ENCODE measurements at regions not wholly inside any gene's neighbourhood (a gene's known extent, or its start where the extent isn't known, plus 50 kb on each side); places are given as distances from the start of the nearest gene placed in this dataset.

GRCh38 chr4:146098397-146098796 is 77.1 kb upstream of the LSM6 start:
- Histone ChIP-seq H4K20me1 (ENCODE audit: insufficient read depth, low read depth, low read length) (no peaks in the 10 kb centered on the region), H3K9ac (ENCODE audit: low read length) (no peak overlapping the region), H3K4me3 (ENCODE audit: low read length) (no peak overlapping the region), H3K9me2 (replicated peaks; ENCODE audit: insufficient read depth, low read length) (no peaks in the 10 kb centered on the region), H3K4me1 (ENCODE audit: low read length) (peaks cover 41% of the 10 kb centered on the region), H3K27ac (ENCODE audit: low read length) (no peak overlapping the region), H3K36me3 (ENCODE audit: insufficient read depth, low read length) (no peaks in the 10 kb centered on the region), H3K27me3 (ENCODE audit: low read length) (no peaks in the 10 kb centered on the region), H3K4me2 (ENCODE audit: low read depth, low read length, poor library complexity, severe bottlenecking) (no peak overlapping the region), H2AFZ (ENCODE audit: low read length) (no peak overlapping the region), H3K9me3 (ENCODE audit: low read length) (no peaks in the 10 kb centered on the region), H3K79me2 (ENCODE audit: low read length) (no peaks in the 10 kb centered on the region)
- DNase-seq, result no peak

GRCh38 chr4:146096371-146096770 is 79.1 kb upstream of the LSM6 start:
- peaks cover 46% of the 10 kb centered on the region for H3K4me1 ChIP-seq (ENCODE audit: low read length)

GRCh38 chr4:146095860-146096259 is 79.7 kb upstream of the LSM6 start:
- H3K4me2 ChIP-seq (ENCODE audit: low read depth, low read length, poor library complexity, severe bottlenecking), result peak overlapping the region; percentile 55
- H3K4me3 ChIP-seq (ENCODE audit: low read length), result no peak overlapping the region
- no peaks in the 10 kb centered on the region for H3K36me3 ChIP-seq (ENCODE audit: insufficient read depth, low read length)
- H3K9ac ChIP-seq (ENCODE audit: low read length), result no peak overlapping the region
- H3K27me3 ChIP-seq (ENCODE audit: low read length), result no peaks in the 10 kb centered on the region
- peak overlapping the region; percentile 7; the same call in 1 of the 2 replicates for H3K27ac ChIP-seq (ENCODE audit: low read length)
- peak overlapping the region; percentile 81; the same call in 1 of the 2 replicates for H2AFZ ChIP-seq (ENCODE audit: low read length)
- DNase-seq, result no peak
- no peaks in the 10 kb centered on the region for H3K79me2 ChIP-seq (ENCODE audit: low read length)
- no peaks in the 10 kb centered on the region for H3K9me2 ChIP-seq (replicated peaks; ENCODE audit: insufficient read depth, low read length)
- H4K20me1 ChIP-seq (ENCODE audit: insufficient read depth, low read depth, low read length), result no peaks in the 10 kb centered on the region
- H3K9me3 ChIP-seq (ENCODE audit: low read length), result no peaks in the 10 kb centered on the region
- H3K4me1 ChIP-seq (ENCODE audit: low read length), result peaks cover 46% of the 10 kb centered on the region

More at GRCh38 chr4:146096371-146096770, 79.1 kb upstream of the LSM6 start:
- H3K9me2 ChIP-seq (replicated peaks; ENCODE audit: insufficient read depth, low read length), result no peaks in the 10 kb centered on the region
- DNase-seq, result no peak
- H3K79me2 ChIP-seq (ENCODE audit: low read length), result no peaks in the 10 kb centered on the region
- no peak overlapping the region for H3K4me3 ChIP-seq (ENCODE audit: low read length)
- H2AFZ ChIP-seq (ENCODE audit: low read length), result no peak overlapping the region
- H3K27ac ChIP-seq (ENCODE audit: low read length), result no peak overlapping the region
- no peak overlapping the region for H3K4me2 ChIP-seq (ENCODE audit: low read depth, low read length, poor library complexity, severe bottlenecking)
- no peaks in the 10 kb centered on the region for H3K27me3 ChIP-seq (ENCODE audit: low read length)
- no peaks in the 10 kb centered on the region for H3K9me3 ChIP-seq (ENCODE audit: low read length)
- no peaks in the 10 kb centered on the region for H3K36me3 ChIP-seq (ENCODE audit: insufficient read depth, low read length)
- no peaks in the 10 kb centered on the region for H4K20me1 ChIP-seq (ENCODE audit: insufficient read depth, low read depth, low read length)
- no peak overlapping the region for H3K9ac ChIP-seq (ENCODE audit: low read length)

- Histone ChIP-seq H3K9ac (ENCODE audit: low read length) (no peak overlapping the region), H4K20me1 (ENCODE audit: insufficient read depth, low read depth, low read length) (no peaks in the 10 kb centered on the region), H3K36me3 (ENCODE audit: insufficient read depth, low read length) (no peaks in the 10 kb centered on the region), H3K4me3 (ENCODE audit: low read length) (peak overlapping the region; percentile 15; the same call in 1 of the 2 replicates), H3K9me2 (replicated peaks; ENCODE audit: insufficient read depth, low read length) (no peaks in the 10 kb centered on the region), H3K9me3 (ENCODE audit: low read length) (no peaks in the 10 kb centered on the region), H3K4me2 (ENCODE audit: low read depth, low read length, poor library complexity, severe bottlenecking) (peak overlapping the region; percentile 55), H3K79me2 (ENCODE audit: low read length) (no peaks in the 10 kb centered on the region), H3K27ac (ENCODE audit: low read length) (peak overlapping the region; percentile 7; the same call in 1 of the 2 replicates), H3K27me3 (ENCODE audit: low read length) (no peaks in the 10 kb centered on the region), H3K4me1 (ENCODE audit: low read length) (peaks cover 49% of the 10 kb centered on the region), H2AFZ (ENCODE audit: low read length) (peak overlapping the region; percentile 81)
- peak; percentile 93 for DNase-seq
Observed at GRCh38 chr4:146095091-146095690, 80.3 kb upstream of the LSM6 start.

- no peak overlapping the region for H3K27ac ChIP-seq (ENCODE audit: low read length)
- H4K20me1 ChIP-seq (ENCODE audit: insufficient read depth, low read depth, low read length), result no peaks in the 10 kb centered on the region
- H3K27me3 ChIP-seq (ENCODE audit: low read length), result no peaks in the 10 kb centered on the region
- peaks cover 36% of the 10 kb centered on the region for H3K4me1 ChIP-seq (ENCODE audit: low read length)
- H3K4me3 ChIP-seq (ENCODE audit: low read length), result no peak overlapping the region
- no peak for DNase-seq
- no peaks in the 10 kb centered on the region for H3K9me2 ChIP-seq (replicated peaks; ENCODE audit: insufficient read depth, low read length)
- no peaks in the 10 kb centered on the region for H3K79me2 ChIP-seq (ENCODE audit: low read length)
- H3K9me3 ChIP-seq (ENCODE audit: low read length), result no peaks in the 10 kb centered on the region
- H2AFZ ChIP-seq (ENCODE audit: low read length), result no peak overlapping the region
- no peak overlapping the region for H3K9ac ChIP-seq (ENCODE audit: low read length)
- no peaks in the 10 kb centered on the region for H3K36me3 ChIP-seq (ENCODE audit: insufficient read depth, low read length)
- no peak overlapping the region for H3K4me2 ChIP-seq (ENCODE audit: low read depth, low read length, poor library complexity, severe bottlenecking)
Observed at GRCh38 chr4:146088690-146089089, 86.8 kb upstream of the LSM6 start.

GRCh38 chr4:146087856-146088255 is 87.7 kb upstream of the LSM6 start:
- Histone ChIP-seq H3K36me3 (ENCODE audit: insufficient read depth, low read length) (no peaks in the 10 kb centered on the region), H3K9me2 (replicated peaks; ENCODE audit: insufficient read depth, low read length) (no peaks in the 10 kb centered on the region), H3K79me2 (ENCODE audit: low read length) (no peaks in the 10 kb centered on the region), H3K9ac (ENCODE audit: low read length) (no peak overlapping the region), H4K20me1 (ENCODE audit: insufficient read depth, low read depth, low read length) (no peaks in the 10 kb centered on the region), H3K4me2 (ENCODE audit: low read depth, low read length, poor library complexity, severe bottlenecking) (no peak overlapping the region), H3K4me3 (ENCODE audit: low read length) (no peak overlapping the region), H3K4me1 (ENCODE audit: low read length) (peaks cover 28% of the 10 kb centered on the region), H3K9me3 (ENCODE audit: low read length) (no peaks in the 10 kb centered on the region), H2AFZ (ENCODE audit: low read length) (no peak overlapping the region), H3K27me3 (ENCODE audit: low read length) (no peaks in the 10 kb centered on the region), H3K27ac (ENCODE audit: low read length) (no peak overlapping the region)
- no peak for DNase-seq

GRCh38 chr4:146076081-146076480 is 99.4 kb upstream of the LSM6 start:
- H3K36me3 ChIP-seq (ENCODE audit: insufficient read depth, low read length), result no peaks in the 10 kb centered on the region
- H3K9ac ChIP-seq (ENCODE audit: low read length), result no peak overlapping the region
- no peaks in the 10 kb centered on the region for H3K27me3 ChIP-seq (ENCODE audit: low read length)
- H3K9me3 ChIP-seq (ENCODE audit: low read length), result no peaks in the 10 kb centered on the region
- H3K79me2 ChIP-seq (ENCODE audit: low read length), result no peaks in the 10 kb centered on the region
- H3K4me2 ChIP-seq (ENCODE audit: low read depth, low read length, poor library complexity, severe bottlenecking), result no peak overlapping the region
- H3K4me1 ChIP-seq (ENCODE audit: low read length), result peaks cover 16% of the 10 kb centered on the region
- H3K27ac ChIP-seq (ENCODE audit: low read length), result no peak overlapping the region
- no peak for DNase-seq
- H4K20me1 ChIP-seq (ENCODE audit: insufficient read depth, low read depth, low read length), result no peaks in the 10 kb centered on the region
- H2AFZ ChIP-seq (ENCODE audit: low read length), result no peak overlapping the region
- no peak overlapping the region for H3K4me3 ChIP-seq (ENCODE audit: low read length)
- no peaks in the 10 kb centered on the region for H3K9me2 ChIP-seq (replicated peaks; ENCODE audit: insufficient read depth, low read length)

GRCh38 chr4:146073517-146073916 is 102.0 kb upstream of the LSM6 start:
- H3K79me2 ChIP-seq (ENCODE audit: low read length), result no peaks in the 10 kb centered on the region
- H3K9ac ChIP-seq (ENCODE audit: low read length), result no peak overlapping the region
- H3K36me3 ChIP-seq (ENCODE audit: insufficient read depth, low read length), result no peaks in the 10 kb centered on the region
- no peak overlapping the region for H3K4me2 ChIP-seq (ENCODE audit: low read depth, low read length, poor library complexity, severe bottlenecking)
- no peak overlapping the region for H3K27ac ChIP-seq (ENCODE audit: low read length)
- H3K9me3 ChIP-seq (ENCODE audit: low read length), result no peaks in the 10 kb centered on the region
- peaks cover 9% of the 10 kb centered on the region for H3K4me1 ChIP-seq (ENCODE audit: low read length)
- no peak for DNase-seq
- H3K4me3 ChIP-seq (ENCODE audit: low read length), result no peak overlapping the region
- no peaks in the 10 kb centered on the region for H4K20me1 ChIP-seq (ENCODE audit: insufficient read depth, low read depth, low read length)
- no peaks in the 10 kb centered on the region for H3K27me3 ChIP-seq (ENCODE audit: low read length)
- H3K9me2 ChIP-seq (replicated peaks; ENCODE audit: insufficient read depth, low read length), result no peaks in the 10 kb centered on the region
- H2AFZ ChIP-seq (ENCODE audit: low read length), result peak overlapping the region; percentile 49

All from Karpas-422 (cell line).